Muscle of arm (tissue), 1 donor: ENCODE measurements at regions not wholly inside any gene's neighbourhood (a gene's known extent, or its start where the extent isn't known, plus 50 kb on each side); places are given as distances from the start of the nearest gene placed in this dataset.

ENCODE experiments used
- DNase-seq: peaks from one replicate; pipeline ENCODE4 v3.0.0-alpha.2; 2013

DNA sequence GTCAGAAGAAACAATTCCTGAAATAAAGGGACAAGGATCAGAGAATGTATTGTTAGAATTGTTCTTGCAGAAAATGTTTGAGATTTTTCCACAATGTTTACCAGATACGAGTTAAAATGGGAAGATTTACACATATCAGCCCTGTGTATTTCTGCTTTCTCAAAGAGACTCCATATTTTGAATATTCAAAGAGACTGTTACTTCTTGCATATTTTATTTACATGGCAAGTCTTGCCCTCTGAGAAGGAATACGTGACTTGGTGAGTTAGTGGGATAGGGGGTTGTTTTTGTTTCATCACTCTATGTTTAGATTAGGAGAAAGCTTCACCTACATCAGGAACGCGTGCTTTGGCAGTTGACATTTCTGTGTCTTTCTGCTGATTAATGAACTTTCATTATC, 56.1 kb upstream of the ZDHHC17 start:
- no peak for DNase-seq

DNA sequence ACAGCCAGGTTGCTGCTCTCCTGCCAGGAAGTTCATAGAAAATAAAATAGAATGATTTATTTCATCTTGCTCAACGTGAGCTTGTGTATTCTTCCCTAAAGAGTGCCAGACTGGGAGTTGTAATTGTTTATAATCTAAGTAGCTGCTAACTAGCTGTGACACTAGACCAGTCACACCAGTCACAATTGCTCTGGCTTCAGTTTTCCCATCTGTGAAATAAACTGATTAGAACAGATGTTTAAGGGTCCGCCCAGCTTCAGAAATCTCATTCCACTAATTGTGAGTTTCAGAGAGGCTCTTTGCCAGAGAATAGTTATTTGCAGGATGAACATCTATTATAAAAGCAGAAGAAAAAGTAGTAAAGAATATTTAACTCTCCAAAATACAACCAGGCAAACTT, 55.6 kb upstream of the ZDHHC17 start:
- no peak for DNase-seq

DNA sequence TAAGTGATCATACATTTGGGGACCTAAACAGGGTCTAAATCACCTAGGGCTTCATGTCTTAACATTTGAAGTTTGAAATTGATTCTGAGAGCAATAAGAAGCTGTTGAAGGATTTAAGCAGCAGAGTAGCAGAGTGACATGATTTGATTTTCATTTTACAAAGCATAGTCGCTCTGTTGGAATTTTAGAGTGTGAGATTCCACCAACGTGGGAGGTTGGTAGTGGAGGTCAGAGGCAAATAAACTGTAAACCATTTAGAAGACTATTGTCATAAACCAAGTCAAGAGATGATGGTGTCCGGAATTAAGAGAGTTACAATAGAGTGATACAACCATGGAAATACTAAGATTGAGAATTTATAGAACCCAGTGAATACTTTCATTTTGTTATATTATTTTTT, 52.7 kb upstream of the ZDHHC17 start:
- DNase-seq: no peak

DNA sequence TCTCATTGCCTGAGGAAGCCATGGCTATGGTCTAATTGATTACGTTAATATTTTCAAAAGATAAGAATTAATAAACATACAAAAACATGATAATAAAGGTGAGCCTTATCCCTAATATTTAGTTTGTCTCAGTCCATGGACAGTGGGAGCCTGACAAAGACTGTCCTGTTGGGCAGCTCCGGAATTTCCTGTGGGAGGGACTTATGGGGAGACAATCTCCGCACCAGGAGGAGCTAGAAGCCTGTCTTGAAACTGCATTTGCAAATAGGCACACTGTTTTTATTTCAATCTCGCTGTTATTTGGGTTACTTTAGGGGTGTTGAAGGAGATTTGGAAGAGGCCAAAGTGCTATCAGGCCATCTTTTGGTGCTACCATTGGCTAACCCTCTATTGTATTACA, 50.8 kb upstream of the ZDHHC17 start:
- DNase-seq: no peak

DNA sequence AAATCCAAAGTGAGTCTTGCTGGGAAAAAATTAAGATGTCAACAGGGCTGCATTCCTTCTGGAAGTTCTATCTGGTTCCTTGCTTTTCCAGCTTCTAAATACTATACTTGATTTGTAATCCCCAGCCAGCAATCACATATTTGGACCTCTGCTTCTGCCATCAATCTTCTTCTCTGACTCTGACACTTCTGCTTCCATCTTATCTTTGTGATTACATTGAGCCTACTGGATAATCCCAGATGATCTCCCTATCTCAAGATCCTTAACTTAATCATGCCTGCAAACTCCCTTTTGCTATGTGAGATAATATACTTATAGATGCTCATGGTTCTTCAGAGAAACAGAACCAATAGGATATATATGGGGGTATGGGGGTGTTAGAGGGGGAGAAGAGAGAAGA, 49.9 kb upstream of the ZDHHC17 start:
- DNase-seq: no peak
